GM06990 (cell line): ENCODE measurements at regions not wholly inside any gene's neighbourhood (a gene's known extent, or its start where the extent isn't known, plus 50 kb on each side); places are given as distances from the start of the nearest gene placed in this dataset.

ENCODE experiments used
- DNase-seq: peaks from one replicate; pipeline ENCODE4 v3.0.0-alpha.2; 2011; ENCODE audit not compliant: insufficient read length; ENCODE audit errors: extremely low read depth
- H3K27me3 ChIP-seq: replicated peaks from 2 replicates; pipeline ENCODE4 v1.6.0; 2011; ENCODE audit warnings: low read length; ENCODE audit not compliant: control insufficient read depth, insufficient read depth
- H3K36me3 ChIP-seq: 2 replicates; pipeline ENCODE4 v1.5.1; 2011; ENCODE audit warnings: low read length; ENCODE audit not compliant: control insufficient read depth, insufficient read depth
- H3K4me3 ChIP-seq: replicated peaks from 2 replicates; pipeline ENCODE4 v1.5.1; 2011; ENCODE audit warnings: low read depth, mild to moderate bottlenecking, control low read depth, low read length
- CTCF ChIP-seq: IDR thresholded peaks from 2 replicates; pipeline ENCODE4 v1.5.1; 2011; ENCODE audit warnings: low read length, control low read depth, mild to moderate bottlenecking, inconsistent platforms; ENCODE audit not compliant: insufficient read depth, poor library complexity, severe bottlenecking

GRCh38 chr16:79767421-79768275, 167.1 kb upstream of the MAF start:
- no peak for DNase-seq
- no peaks in the 10 kb centered on the region for H3K36me3 ChIP-seq
- no peaks in the 10 kb centered on the region; the same call in 1 of the 2 replicates for H3K27me3 ChIP-seq
- TF ChIP-seq CTCF, result peak; percentile 41
- H3K4me3 ChIP-seq, result no peak overlapping the region

- DNase-seq, result no peak
- no peak overlapping the region for H3K4me3 ChIP-seq
Observed at GRCh38 chr16:79765901-79766394, 165.4 kb upstream of the MAF start.

GRCh38 chr16:79765431-79765830, 164.9 kb upstream of the MAF start:
- Histone ChIP-seq H3K27me3 (no peaks in the 10 kb centered on the region), H3K36me3 (no peaks in the 10 kb centered on the region), H3K4me3 (no peak overlapping the region)
- DNase-seq, result no peak
- TF ChIP-seq CTCF, result no peak

More at GRCh38 chr16:79765901-79766394, 165.4 kb upstream of the MAF start:
- Histone ChIP-seq H3K36me3 (no peaks in the 10 kb centered on the region), H3K27me3 (no peaks in the 10 kb centered on the region)
- TF ChIP-seq CTCF, result no peak

GRCh38 chr16:79764415-79765110, 164.0 kb upstream of the MAF start:
- no peak for TF ChIP-seq CTCF
- no peaks in the 10 kb centered on the region for H3K27me3 ChIP-seq
- H3K4me3 ChIP-seq, result no peak overlapping the region
- no peak for DNase-seq
- no peaks in the 10 kb centered on the region for H3K36me3 ChIP-seq

GRCh38 chr16:79762217-79762616, 161.7 kb upstream of the MAF start:
- Histone ChIP-seq H3K27me3 (no peaks in the 10 kb centered on the region), H3K36me3 (no peaks in the 10 kb centered on the region), H3K4me3 (no peak overlapping the region)
- DNase-seq, result no peak
- no peak for TF ChIP-seq CTCF
